ENCODE measurements at regions not wholly inside any gene's neighbourhood (a gene's known extent, or its start where the extent isn't known, plus 50 kb on each side); places are given as distances from the start of the nearest gene placed in this dataset.

DNA sequence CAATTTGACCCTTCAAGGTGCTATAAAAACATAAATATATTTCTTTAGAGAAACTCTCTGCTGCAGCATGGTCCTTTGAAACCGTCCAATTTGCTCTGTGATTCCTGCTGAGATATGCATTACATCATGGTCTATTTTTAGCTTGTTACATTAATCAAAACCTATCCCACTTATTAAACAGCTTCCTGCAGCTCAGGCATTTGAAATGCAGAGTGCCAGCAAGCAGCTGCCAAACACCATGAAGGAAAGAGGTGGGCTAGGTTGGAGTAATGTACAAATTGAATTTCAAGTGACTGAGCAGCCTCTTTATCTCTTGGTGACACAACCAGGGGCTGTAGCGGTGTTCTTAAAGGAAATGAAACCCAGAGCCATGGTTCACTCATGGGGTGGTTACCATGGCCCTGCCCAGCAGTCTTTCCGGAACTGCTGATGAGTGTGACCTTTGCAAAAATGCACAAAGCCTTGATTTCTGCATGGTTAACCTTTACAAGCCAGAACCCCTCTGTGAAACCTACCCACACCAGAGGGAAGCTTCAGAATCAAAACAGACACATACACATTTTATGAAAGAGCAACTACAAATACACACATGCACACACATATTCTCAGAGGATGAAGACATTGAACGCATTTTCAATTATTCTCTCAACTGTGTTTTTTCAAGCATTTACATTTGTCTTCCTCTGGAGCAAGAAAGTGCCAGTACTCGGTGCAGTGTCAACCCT is 155.8 kb upstream of the ZNF608 start:
- Mint-ChIP-seq H3K9me3 (ENCODE audit: unreplicated experiment) (peaks cover 3% of the 10 kb centered on the region), H3K27me3 (ENCODE audit: unreplicated experiment) (no peaks in the 10 kb centered on the region), H3K4me3 (ENCODE audit: unreplicated experiment) (no peak overlapping the region), H3K27ac (ENCODE audit: unreplicated experiment) (no peak overlapping the region), H3K36me3 (ENCODE audit: unreplicated experiment) (no peaks in the 10 kb centered on the region), H3K4me1 (ENCODE audit: low read depth, unreplicated experiment) (peaks cover 26% of the 10 kb centered on the region)
- TF ChIP-seq, protein P1, sequence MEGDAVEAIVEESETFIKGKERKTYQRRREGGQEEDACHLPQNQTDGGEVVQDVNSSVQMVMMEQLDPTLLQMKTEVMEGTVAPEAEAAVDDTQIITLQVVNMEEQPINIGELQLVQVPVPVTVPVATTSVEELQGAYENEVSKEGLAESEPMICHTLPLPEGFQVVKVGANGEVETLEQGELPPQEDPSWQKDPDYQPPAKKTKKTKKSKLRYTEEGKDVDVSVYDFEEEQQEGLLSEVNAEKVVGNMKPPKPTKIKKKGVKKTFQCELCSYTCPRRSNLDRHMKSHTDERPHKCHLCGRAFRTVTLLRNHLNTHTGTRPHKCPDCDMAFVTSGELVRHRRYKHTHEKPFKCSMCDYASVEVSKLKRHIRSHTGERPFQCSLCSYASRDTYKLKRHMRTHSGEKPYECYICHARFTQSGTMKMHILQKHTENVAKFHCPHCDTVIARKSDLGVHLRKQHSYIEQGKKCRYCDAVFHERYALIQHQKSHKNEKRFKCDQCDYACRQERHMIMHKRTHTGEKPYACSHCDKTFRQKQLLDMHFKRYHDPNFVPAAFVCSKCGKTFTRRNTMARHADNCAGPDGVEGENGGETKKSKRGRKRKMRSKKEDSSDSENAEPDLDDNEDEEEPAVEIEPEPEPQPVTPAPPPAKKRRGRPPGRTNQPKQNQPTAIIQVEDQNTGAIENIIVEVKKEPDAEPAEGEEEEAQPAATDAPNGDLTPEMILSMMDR (IDR thresholded peaks at IDR 0.05; ENCODE audit: partially characterized antibody, unreplicated experiment): no peak
- no peak for DNase-seq

DNA sequence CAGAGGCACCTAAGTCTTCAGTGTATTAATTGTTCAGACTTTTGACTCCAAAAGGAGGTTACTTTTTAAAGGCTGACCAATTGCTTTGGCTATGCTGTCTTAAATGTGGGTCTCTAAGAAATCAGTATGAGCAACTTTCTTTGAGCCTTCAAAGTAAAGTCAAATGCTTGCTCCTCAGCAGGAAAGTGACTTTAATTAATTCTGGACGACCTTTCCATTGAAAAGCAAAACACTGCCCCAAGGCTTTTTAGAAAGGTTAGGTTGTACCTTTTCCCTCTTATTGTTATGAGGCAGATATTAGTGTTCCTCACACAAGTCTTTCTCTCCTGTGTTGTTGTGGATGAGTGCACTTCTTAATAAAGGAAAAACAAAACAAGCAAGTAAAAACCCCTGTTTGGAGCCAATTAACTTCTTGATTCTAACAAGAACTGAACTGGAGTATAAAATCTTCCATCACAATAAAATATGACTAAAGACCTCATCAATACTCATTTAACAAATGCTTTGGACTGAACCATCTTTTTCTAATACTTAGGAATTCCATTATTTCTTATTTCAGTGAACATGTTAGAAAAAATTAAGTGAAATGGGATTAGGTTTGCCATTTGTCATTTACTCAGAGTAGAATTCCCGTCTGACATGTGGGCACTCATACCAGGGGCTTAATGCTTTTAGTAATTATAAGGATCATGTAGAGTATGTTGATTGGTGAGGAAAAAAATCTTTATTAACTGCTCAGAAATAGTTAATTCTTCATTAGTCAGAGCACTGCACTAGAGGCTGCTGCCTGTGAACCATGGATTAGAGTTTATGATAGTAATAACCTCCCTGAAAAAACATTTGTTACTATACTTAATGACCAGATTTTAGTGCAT is 159.1 kb upstream of the ZNF608 start:
- Mint-ChIP-seq H3K4me1 (ENCODE audit: low read depth, unreplicated experiment) (peaks cover 42% of the 10 kb centered on the region), H3K27ac (ENCODE audit: unreplicated experiment) (no peak overlapping the region), H3K9me3 (ENCODE audit: unreplicated experiment) (no peaks in the 10 kb centered on the region), H3K27me3 (ENCODE audit: unreplicated experiment) (peaks cover 3% of the 10 kb centered on the region), H3K36me3 (ENCODE audit: unreplicated experiment) (no peaks in the 10 kb centered on the region), H3K4me3 (ENCODE audit: unreplicated experiment) (peak overlapping the region; percentile 66)
- TF ChIP-seq, protein P1 (IDR thresholded peaks at IDR 0.05; ENCODE audit: partially characterized antibody, unreplicated experiment): no peak
- no peak for DNase-seq

DNA sequence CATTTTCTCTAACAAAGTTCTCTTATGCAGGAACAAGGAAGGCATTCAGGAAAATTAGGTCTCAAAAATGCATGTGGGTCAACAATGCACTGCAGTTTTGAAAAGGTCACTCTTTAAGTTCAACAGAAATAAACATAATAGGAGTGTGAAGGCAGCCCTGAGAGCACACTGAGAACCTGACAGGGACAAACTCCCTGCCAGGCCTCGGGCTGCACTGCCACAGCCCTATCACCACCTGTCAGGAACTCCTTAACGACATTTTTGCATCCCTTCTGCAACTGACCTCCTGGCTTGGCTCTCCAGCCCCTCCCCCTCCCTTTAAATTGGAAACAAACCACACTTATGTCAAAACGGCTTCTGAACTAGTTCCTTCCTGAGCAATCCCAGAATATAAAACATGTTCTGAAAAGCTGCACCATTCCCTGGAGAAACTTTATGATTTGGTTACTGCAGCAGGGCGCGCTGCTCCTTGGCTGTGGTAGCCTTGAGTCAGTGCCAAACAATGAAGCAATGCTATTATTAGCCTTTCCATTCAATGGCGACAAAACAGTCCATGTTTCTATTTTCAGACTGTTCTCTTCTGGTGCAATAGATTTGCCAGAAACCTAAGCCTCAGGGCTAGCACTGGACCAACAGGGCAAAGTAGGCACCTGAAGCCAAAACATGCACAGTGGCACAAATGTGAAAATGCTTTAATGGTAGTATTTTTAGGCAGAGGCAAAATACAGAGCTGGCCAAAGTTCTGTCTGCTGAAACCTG is 160.1 kb upstream of the ZNF608 start:
- no peaks in the 10 kb centered on the region for H3K9me3 Mint-ChIP-seq (ENCODE audit: unreplicated experiment)
- H3K4me1 Mint-ChIP-seq (ENCODE audit: low read depth, unreplicated experiment): peaks cover 42% of the 10 kb centered on the region
- TF ChIP-seq, protein P1 (IDR thresholded peaks at IDR 0.05; ENCODE audit: partially characterized antibody, unreplicated experiment): no peak
- peaks cover 3% of the 10 kb centered on the region for H3K27me3 Mint-ChIP-seq (ENCODE audit: unreplicated experiment)
- DNase-seq: peak; percentile 18
- peak overlapping the region; percentile 65 for H3K27ac Mint-ChIP-seq (ENCODE audit: unreplicated experiment)
- H3K4me3 Mint-ChIP-seq (ENCODE audit: unreplicated experiment): peak overlapping the region; percentile 66
- no peaks in the 10 kb centered on the region for H3K36me3 Mint-ChIP-seq (ENCODE audit: unreplicated experiment)

DNA sequence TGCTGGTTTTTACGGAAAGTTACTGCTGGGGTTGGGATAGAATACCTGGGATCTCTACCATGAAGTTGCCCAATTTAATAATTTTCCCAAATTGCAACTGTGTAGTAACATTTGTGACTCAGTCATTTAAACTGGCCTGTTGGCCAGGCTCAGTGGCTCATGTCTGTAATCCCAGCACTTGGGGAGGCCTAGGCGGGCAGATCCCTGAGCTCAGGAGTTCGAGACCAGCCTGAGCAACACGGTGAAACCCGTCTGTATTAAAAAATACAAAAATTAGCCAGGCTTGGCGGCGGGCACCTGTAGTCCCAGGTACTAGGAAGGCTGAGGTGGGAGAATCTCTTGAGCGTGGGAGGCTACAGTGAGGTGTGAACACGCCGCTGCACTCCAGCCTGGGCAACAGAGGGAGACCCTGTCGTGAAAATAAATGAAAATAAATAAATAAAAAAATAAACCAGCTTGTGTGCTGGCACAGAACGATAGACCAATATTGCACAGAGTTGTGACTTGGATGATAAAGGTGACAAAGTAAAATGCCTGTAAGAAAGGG is 160.7 kb upstream of the ZNF608 start:
- no peak for DNase-seq
- Mint-ChIP-seq H3K36me3 (ENCODE audit: unreplicated experiment) (no peaks in the 10 kb centered on the region), H3K4me3 (ENCODE audit: unreplicated experiment) (no peak overlapping the region), H3K9me3 (ENCODE audit: unreplicated experiment) (no peaks in the 10 kb centered on the region), H3K27me3 (ENCODE audit: unreplicated experiment) (peaks cover 3% of the 10 kb centered on the region), H3K4me1 (ENCODE audit: low read depth, unreplicated experiment) (peaks cover 40% of the 10 kb centered on the region), H3K27ac (ENCODE audit: unreplicated experiment) (peak overlapping the region; percentile 65)
- TF ChIP-seq, protein P1 (IDR thresholded peaks at IDR 0.05; ENCODE audit: partially characterized antibody, unreplicated experiment): no peak

Measured in glutamatergic neuron (in vitro differentiated cells).